ENCODE measurements at regions not wholly inside any gene's neighbourhood (a gene's known extent, or its start where the extent isn't known, plus 50 kb on each side); places are given as distances from the start of the nearest gene placed in this dataset.
"Not testable (repeated sequence)": the region's sequence is repeated elsewhere in the genome, so short reads cannot be mapped to it uniquely, and the experiment has no call there.

DNA sequence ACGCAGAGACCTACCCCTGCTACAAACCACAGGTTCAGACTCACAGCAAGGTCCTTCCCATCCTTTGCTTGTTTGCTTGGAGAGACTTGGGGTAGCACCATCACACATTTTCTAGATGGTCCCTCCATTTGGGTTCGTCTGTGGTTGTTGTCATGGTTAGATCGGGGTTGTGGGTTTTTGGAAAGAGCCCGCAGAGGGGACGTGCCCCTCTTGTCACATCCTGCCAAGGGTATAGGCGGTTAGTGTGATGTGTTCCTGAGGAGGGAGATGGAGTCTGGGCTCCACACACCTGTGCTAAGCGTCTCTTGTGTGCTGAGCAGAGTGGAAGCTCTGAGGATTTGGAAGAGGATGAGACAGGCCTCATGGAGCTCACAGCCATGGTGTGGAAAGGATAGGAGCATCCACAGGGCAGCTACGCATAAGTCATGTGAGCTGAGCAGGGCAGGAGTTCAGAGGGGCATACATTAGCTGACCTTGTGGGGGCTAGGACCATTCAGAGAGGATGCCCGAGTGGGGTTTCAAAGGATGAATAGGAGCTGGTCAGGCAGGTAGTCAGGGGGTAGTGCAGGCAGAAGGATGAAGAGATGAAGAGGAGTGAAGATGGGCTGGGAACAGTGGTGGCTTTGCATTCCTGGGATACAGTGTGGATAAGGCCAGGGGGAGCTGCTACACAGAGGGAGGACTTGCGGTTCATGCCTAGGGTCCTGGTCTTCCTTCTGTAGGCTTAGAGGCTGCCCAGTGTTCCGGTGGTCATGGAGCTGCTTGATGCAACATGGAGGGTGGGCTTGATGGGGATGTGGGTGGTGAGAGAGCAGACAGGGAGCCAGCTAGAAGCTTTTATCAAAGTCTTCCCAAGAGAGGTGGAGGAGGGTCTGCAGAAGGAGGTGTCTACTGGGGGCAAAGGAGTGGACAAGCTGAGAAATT is 62.9 kb downstream of the ACKR3 start:
- DNase-seq (ENCODE audit: low read depth in 2 of 2), result no peak

DNA sequence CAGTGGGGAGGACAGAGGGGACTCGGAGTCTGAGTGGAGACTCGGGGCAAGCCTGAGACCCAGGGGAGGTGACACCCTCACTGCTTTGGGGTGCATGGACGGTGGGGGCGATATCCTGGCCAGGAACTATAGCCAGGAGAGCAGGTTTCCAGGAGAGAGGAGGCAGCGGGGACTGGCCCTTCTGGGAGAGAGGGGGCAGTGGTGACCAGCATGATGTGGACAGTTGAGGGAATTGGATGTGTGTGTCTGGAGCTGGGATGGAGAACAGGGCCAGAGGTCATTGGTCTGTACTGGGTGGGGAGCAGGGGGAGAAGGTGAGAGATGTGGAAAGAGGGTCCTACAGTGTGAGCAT is 63.6 kb downstream of the ACKR3 start:
- DNase-seq (ENCODE audit: low read depth in 2 of 2), result no peak

DNA sequence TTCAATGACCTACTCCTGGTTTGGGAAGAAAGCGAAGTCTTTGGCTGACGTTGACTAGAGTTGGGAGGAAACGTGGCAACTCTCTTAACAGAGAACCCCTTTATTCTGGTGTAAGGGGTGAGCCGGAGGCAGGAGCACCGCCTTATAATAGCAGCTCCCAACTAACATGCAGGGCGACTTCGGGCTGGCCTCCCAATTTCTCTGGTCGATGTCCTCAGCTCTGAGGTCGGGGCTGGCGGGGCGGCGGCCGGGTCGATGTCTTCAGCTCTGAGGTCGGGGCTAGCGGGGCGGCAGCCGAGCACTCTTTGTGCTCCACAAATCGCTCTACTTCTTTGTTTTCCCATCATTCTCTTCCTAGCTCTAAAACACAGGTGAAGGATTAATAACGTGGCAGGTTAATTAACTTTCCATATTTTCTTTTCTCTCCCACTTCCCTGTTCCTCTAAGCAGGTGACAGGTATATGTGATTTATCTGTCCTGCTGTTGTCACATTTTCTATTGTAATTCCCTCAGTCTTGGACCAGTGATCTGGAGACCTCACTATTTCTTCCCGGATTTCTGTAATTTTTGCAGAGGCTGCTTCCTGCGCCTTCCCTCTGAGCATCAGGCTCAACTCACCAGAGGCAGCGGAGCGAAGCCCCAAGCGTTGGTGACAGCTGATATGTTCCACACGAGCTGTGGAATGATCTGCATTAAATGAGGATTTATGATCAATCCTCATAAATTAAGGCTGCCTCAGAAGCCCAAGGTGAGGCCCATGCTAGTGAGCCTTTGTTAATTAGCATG is 64.3 kb downstream of the ACKR3 start:
- no peak for DNase-seq (ENCODE audit: low read depth in 2 of 2)

DNA sequence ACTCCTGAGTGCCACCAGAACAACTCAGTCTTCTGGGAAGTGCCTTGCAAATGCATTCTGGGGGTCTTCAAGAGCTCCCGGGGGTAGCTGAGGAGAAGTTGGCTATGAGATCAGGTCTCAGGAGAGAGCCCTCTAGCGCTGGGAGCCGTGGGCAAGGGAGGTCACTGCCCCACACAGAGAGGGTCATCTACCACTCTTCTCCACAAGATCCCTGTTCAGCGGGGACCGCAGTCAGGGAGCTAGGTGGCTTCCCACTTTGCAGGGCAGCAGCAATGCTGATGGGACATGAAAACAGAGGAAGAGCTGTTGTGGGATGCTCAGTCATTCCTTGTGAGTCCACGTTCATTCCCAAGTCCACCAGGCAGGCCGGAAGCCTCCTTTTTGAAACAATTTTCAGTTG is 66.6 kb downstream of the ACKR3 start:
- no peak for DNase-seq (ENCODE audit: low read depth in 2 of 2)

DNA sequence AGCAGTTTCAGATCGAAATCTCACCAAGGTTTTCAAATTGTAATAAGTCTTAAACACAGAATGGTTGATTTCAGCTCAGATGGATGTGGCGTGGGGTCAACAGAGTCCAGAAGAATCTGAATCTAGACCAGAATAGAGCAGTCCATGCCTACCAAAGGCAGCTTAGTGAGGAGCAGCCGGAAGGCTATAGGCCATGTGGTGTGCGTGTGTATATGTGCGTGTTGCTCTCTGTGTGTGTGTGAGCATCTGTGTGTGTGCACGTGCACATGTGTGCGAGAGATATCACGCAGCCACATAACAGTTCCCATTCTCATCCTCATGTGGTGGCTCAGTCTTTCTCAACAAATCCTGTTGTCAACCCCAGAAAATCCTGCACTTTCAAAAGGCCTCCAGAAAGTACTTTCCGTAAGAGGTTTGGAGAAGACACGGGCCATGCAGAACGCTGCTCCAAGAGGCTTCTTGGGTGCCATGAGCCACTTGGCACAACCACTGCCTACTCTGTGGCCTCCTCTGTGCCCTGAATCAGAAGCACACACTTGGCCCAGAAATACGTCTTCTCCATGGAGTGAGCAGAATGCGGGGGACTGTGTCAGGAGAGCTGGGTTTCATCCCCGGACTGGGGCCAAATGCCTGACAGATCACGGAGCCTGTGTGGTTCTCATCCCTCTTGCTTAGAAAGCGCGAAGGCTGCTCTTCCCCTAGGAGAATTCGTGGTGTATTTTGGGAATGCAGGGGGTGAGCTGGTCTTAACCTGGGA is 67.3 kb downstream of the ACKR3 start:
- DNase-seq (ENCODE audit: low read depth in 2 of 2), result no peak

DNA sequence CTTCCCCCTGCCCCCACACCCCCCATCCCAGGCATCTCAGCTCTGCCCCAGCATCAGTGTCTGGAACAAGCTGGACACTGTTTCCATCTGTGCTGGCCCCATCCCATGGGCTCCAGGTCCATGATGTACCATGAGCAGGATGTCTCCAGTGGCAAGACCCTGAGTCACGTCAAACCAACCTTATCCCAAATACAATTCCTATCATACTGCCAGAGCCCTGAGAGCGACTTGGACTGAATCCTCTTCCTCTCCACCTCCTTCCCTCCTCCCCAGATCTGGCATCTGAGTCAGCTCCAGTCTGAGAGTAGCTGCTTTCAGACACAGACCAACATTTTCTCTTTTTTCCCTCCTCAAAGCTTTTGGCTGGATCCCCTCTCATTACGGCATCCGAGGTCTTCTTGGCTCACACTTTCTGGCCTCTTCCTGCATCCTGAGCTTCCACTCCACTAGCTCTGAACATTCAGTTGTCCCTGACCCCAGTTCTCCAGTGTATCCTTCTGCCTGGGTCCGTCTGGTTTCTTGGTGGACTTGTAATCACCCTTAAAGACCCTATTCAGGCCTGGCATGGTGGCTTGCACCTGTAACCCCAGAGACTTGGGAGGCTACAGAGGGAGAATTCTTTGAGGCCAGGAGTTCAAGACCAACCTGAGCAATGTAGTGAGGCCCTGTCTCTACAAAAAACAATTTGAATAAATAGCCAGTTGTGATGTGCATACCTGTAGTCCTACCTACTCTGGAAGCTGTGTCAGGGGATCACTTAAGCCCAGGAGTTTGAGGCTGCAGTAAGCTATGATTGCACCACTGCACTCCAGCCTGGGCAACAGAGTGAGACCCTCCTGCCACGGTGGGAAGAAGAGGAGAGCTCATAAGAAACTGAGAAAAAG is 68.3 kb downstream of the ACKR3 start:
- no peak for DNase-seq (ENCODE audit: low read depth in 2 of 2)

DNA sequence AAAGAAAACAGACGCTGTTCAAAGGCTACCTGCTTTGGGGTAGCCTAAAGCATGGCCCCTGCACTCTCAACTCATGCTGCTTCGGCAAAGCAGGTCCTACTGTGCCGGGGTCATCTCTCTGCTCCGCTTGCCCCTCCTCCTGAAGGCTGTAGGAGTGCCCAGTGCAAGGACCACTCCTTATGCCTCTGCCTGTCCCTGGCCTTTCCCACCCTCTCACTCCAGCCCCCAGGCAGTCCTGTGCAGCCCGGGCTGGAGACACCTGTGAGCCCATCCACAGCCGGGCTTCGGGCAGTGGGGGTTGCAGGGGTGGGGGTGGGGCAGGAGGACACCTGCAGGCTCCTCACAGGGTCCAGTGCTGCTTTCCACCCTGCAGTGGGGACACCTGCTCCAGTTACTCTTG is 69.1 kb downstream of the ACKR3 start:
- no peak for DNase-seq (ENCODE audit: low read depth in 2 of 2)

DNA sequence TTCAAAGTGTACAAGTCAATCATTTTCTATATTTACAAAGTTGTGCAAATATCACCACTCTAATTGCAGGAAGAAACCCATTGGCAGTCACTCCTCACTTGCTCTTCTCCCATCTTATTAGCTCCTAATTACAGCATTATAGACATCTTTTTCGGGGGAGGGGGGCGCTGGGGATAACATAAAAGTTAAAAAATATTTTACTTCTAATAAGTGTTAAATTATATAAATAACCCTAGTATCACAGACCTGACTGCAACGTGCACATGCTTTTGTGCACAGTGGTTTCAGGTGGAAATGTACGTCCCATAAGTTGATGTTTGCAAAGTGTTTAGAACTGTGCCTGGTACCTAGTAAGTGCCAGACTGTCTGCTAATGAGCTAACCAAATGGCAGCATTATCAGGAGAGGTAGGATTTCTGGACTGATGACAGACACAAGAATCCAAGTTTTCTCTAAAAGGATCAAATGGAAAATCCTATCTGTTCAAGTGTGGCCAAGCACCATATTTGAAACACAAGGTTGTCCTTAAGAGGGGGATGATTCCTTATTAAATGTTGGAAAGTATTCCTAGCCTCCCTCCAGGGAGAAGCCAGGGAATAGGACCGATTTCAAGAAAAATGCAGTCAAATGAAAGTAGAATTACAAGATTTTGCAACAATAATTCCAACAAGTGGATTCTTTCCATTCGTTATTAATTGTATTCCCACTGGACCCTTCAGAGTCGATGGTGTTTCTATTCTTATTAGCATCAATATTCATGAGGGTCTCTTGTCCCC is 70.0 kb downstream of the ACKR3 start:
- DNase-seq (ENCODE audit: low read depth in 2 of 2), result no peak

DNA sequence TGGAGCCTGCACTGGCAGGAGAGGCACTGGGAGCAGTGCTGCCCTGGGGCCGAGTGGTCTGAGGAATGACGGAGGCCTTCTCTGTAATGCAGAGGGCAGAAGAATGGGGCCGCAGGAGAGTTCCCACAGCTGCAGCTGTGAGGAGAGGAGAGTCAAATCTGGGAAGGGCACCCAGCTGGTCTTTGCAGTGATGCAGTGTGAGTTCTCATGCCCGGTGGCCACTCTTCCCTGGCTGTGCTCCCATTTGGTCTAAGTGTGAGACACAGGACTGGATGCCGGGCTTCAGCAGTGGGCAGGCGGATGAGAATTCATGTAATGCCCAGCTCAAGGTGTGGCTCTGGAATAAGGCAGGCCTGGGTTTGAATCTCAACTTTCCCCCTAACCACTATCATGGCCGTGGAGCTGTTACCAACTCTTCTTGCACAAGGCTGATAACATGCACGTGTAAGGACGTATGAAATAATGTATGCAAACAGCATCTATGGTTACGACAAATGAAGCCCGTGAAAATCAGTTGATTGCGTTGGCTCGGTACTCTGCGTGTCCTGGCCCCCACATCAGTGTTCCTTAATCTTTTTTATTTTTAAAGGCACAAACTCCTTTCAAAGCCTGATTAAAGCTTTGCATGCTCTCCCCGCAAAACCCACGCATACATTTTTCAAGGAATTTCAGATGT is 71.6 kb downstream of the ACKR3 start:
- no peak for DNase-seq (ENCODE audit: low read depth in 2 of 2)

DNA sequence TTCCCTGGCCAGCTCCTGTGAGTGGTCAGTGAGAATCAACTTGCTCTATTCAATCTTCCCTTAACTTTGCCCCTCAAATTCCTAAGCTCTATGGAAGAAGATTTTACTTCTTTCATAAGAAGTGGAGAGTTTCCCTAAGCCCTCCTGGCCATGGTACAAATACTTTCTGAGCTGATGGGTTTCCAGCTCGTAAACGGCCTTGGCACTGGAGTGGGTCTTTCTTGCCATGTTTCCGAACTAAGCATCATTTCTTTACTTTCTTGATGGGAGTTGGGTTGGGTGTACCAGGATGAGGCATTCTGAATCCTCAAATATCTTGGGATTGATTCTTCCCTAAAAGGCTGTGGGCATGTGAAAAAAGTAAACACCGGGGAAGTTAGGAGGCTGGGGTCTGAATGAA is 72.5 kb downstream of the ACKR3 start:
- no peak for DNase-seq (ENCODE audit: low read depth in 2 of 2)

DNA sequence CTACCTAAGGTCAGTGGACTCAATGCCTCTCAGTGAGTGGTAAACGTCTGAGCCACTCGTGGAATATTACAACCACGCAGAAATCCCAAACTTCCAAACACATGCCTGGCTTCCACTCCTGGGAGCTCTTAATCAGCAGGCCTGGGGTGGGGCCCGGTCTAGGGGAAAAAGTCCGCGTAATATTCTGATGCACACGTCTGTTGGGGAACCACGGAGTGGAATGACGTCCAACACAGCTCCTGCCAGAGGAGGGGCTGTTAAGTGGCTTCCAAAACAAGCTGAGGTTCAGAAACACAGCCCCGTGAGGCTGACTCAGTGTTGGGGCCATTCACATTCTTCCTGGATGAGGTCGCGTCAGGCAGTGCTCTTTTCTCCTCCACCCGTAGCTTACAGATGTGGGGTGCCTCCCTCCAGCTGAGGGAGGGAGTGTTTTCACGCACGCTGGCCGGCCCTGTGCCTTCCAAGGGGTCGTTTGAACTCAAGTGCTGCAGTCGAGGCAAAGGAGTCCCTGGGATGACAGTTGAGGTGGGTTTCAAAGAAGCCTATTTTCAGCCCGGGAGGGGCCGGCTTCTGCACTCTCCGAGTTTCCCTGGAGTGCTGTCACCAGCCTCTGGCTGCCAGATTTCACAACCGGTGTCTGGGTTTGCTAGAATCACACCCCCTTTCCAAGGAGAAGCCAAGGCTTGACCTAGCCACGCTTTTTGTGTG is 73.1 kb downstream of the ACKR3 start:
- DNase-seq (ENCODE audit: low read depth in 2 of 2), result peak; percentile 9 to 44

DNA sequence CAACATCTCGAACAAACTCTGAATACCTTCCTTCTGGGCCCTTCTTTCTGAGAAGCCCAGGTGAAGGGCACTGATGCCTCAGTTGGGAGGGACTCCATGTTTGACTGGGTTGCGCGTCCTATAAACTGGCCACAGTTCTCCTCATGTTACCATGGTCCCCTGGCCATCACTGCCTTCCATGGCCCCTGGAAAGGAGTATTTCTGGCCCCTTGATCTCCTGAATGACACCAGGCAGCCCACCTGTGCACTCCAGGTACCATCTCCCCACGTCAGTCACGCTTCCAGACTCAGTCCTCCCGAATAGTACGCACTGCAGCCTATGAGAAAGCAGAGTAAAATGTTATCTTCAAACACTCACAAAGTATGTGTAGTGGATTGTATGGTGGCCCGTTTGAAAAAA is 73.9 kb downstream of the ACKR3 start:
- DNase-seq (ENCODE audit: low read depth in 2 of 2), result no peak

DNA sequence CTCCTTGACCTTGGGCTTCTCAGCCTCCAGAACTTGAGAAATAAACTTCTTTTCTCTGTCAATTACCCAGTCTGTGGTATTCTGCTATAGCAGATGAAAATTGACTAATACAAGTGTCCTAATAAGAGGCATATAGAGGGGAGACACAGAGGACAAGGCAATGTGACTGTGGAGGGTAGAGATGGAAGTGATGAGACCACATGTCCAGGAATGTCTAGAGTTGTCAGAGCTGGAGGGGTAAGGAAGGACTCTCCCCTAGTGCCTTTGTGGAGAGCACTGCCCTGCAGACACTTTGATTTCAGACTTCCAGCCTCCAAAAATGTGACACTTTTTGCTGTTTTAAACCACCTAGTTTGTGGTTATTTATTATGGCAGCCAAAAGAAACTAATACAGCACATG is 74.4 kb downstream of the ACKR3 start:
- no peak for DNase-seq (ENCODE audit: low read depth in 2 of 2)

DNA sequence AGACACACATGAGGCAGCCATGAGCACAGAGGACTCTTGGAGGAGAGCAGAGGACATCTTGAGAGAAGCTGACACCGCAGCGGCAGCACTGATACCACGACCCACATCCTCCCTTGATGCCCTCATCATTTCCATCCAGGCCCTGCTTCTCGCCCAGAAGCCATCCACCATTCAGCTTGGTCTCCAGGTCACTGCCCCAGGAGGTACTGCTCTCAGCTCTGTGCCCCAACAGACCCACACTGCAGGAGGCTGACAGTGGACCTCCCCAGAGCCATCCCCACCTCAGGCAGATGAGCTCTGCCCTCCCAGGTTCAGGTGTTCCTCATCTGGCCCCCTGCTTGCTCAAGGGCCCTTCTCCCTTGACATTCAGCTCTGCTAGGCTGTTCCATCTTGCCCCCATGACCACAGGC is 74.9 kb downstream of the ACKR3 start:
- no peak for DNase-seq (ENCODE audit: low read depth in 2 of 2)

DNA sequence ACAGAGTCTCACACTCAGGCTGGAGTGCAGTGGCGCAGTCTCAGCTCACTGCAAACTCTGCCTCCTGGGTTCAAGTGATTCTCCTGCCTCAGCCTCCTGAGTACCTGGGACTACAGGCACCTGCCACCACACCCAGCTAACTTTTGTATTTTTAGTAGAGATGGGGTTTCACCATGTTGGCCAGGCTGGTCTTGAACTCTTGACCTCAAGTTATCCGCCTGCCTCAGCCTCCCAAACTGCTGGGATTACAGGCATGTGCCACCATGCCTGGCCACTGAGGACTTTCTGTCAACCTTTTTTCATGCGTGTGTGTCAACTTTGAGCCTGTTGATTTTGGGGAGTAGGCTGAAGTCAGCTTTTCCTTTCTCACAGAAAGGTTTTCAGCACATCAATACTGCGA is 75.5 kb downstream of the ACKR3 start:
- not testable (repeated sequence) for DNase-seq (ENCODE audit: low read depth in 2 of 2)

DNA sequence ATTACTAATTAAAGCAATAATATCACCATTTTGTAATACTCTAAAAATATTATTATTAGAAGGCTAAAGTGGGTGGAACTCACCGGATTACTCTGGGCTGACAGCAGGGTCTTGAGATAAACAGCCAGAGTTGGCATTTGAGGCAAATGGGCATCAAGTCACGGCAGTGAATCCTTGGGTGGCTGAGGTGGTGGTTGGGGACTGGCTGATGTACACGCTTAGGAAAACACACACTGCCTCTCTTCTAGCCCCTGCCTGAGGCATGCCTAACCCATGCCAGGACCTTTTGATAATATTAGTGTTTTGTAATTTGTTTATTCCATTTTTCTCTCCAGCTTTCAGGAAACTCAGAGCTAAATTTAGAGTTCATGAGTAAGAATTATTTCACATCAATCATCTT is 76.8 kb downstream of the ACKR3 start:
- DNase-seq (ENCODE audit: low read depth in 2 of 2), result no peak

DNA sequence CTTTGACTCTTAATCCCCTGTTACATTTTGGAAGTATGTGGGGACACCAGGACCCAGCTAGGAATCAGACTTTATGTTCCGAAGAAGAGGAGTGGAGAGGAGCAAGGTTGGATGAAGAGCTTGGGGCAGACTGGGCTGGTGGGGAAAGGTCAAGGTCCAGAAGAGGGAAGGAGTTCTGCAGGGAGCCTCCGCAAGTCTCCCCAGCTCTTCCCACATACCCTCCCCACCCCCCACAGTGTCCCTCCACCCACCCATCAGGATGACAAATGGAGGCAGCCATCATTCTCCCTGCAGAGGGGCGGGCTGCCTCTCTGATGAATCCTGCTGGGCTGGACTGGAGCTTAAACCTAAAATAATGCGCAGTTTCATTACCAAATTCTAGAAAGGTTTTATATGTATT is 77.2 kb downstream of the ACKR3 start:
- DNase-seq (ENCODE audit: low read depth in 2 of 2), result no peak

DNA sequence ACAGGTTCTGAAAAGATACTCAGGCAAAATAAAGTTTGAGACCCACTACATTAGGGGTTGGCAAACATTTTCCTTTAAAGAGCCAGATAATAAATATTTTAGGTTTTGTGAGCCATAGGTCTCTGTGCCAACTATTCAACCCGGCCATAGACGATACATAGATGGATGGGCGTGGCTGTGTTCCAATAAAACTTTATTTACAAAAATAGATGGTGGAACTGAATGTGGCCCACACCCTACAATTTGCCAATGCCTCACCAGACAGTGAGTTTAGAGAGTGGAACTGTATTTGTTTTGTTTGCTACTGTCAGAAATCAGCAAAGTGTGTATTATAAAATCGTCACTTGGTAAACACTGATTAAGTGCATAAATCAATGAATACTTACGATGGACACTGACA is 78.0 kb downstream of the ACKR3 start:
- no peak for DNase-seq (ENCODE audit: low read depth in 2 of 2)

DNA sequence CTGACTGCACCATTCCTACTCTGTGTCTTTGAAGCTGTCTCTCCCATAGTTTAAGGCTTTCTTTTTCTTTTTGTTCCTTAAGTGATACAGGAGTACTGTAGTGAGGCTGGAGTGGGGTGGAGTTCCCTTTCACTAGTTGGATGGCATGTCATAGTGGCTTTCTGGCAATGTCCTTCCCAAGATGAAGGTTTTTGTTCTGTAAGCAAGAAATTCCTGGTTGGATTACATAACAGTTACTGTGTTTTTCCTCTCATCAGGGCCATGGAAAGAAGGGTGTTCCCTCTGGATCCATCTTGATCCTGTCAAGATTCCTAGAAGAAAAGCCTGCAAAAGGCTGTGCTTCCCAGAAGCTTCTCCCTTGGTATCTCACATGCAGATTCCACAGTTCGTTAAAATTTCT is 84.2 kb downstream of the ACKR3 start:
- no peak for DNase-seq (ENCODE audit: low read depth in 2 of 2)

Measured in dermis microvascular lymphatic vessel endothelial cell (primary cell).